Left cardiac atrium (tissue), 4 donors: ENCODE measurements at regions not wholly inside any gene's neighbourhood (a gene's known extent, or its start where the extent isn't known, plus 50 kb on each side); places are given as distances from the start of the nearest gene placed in this dataset.

ENCODE experiments used
- ATAC-seq, 2 donors: fragments of 200-7000 bp; cut with Tn5 transposase; one replicate each; pipeline ENCODE4 v1.9.1; 2020; ENCODE audit warnings: mild to moderate bottlenecking in 2 of 2, moderate library complexity in 2 of 2
- DNase-seq: peaks from one replicate; pipeline ENCODE4 v3.0.0-alpha.2; 2020
- intact Hi-C, 2 donors: fragments of 100-400 bp; cut with DNase I; formaldehyde crosslinking; loops; one replicate each; pipeline versions ENCODE4 v1.14.1 to v1.15.1; 2022 to 2023
- donor health status: DM: no; HTN: yes; CAD: no.
- donor health status: DM: no; HTN: yes; CAD: no; lungs with severe emphysema.
- donor health status: DM: yes; HTN: yes; CAD: no.
- donor health status: Dilated cardiomyopathy.

DNA sequence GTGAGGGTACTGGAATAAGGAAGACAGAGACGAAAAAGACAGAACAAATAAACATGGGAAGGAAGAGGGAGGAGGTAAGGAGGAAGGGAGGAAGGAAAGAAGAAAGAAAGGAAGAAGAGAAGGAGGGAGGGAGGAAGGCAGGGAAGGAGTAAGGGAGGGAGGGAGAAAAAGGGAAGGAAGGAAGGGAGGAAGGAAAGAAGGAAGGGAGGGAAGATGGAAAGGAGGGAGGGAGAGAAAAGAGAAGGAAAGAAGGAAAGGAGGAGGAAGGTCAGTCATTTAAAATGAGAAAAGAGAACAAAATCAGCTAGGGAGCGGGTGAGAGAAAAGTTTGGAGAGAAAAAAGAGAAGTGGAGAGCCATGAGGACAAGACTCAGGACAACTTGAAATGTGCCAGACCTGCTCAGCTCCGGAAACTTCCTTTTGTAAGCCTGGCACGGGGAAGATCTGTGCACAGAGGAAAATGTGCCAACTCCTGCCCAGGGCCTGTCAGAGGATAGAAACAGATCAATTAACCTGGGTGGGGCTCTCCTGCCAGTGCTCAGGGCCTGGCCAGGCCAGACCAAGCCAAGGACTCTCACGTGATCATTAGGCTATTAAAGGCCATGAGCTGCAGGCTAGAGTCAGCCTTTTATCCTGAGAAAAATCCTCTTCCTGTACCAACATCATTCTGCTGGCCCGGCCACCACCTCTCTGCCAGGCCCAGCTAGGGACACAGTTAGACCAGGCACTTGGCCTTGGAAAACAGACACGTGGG lies 50.1 kb upstream of the BCL6 start:
- ATAC-seq (peak in 1 of 2 donors; percentile 11), DNase-seq (no peak)
- intact Hi-C loops = no loop called here

GRCh38 chr3:187798126-187798525 lies 52.9 kb upstream of the BCL6 start:
- DNase-seq (no peak), ATAC-seq (no peak)
- intact Hi-C loops = no loop called here

DNA sequence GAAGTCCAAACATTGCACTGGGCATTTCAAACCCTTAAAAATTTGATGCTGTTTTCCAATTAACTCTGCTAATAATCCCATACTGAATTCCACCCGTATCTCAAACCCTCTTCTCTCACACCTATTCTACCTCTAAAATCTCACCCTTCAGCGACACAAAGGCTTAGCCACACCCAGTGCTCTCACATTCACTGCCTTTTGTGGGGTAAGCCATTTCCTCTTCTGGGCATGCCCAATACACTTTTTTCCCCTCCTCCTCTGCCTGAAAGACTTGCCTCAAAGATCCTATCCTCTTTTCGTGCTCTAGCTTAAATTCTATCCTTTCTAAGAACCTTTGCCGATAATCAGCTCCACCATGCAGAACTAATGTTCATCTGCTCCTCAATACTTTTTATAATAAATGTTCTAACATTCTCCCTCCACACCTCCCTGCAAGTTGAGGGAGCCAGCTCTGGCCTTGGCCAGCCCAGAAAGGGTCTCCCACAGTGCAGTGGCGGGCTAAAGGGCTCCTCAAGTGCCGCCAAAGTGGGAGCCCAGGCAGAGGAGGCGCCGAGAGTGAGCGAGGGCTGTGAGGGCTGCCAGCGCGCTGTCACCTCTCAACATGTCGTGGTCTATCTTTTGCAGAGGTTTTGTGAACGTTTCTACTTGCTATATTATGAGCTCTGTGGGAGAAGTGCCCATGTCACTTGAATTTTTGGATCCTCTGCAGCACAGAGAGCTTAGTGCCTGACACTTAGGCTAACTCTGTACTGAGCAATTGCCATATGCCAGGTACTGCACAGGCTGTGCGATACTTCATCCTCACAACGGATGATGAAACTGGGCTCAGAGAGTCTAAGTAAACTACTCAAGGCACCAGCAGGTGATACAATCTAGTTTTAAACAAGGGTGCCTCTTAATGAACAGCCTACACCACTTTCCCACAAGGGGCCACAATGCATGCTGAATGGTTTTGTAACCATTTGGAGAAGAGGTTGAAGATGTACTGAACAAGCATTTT lies 53.6 kb upstream of the BCL6 start:
- intact Hi-C loops = no loop called here
- DNase-seq = no peak
- ATAC-seq = peak; percentile 23 to 48

DNA sequence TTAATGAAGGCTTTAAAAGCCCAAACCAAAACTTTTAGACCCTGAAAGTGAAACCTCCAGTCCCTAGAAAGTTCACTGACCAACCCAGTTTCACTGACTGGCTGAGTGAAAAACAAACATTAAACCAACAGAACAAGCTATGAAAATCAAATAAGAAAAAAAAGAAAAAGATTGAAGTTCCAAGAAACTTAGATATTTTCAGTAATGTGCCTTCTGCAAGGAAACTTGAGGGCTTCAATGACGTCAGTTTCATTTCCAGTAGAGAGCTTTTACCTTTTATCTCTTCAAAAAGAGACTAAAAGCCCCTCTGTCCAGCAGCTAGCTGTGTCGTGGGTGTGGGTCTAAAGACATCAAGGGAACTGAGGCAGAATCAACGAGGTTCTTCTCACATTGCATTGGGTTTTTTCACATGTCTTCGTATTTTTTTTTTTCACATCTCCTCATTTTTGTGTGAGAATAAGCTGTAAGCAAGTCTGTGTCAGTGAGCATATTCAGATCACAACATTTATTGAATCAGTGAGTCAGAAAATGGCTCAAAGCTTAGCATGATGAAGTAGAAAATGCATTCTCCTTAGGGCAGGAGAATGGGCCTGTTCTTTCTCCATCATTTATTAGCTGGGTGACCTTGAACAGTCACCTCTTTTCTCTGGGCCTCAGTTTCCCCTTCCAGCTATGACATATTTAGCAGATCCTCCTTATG lies 54.8 kb upstream of the BCL6 start:
- no peak for ATAC-seq
- intact Hi-C loops = loop anchor here in 1 of 2 donors (5.0 kb wide), 1 partner anchor 42 kb away; no protein-coding TSS in a partner anchor
- DNase-seq = no peak

GRCh38 chr3:187801152-187801551 lies 55.9 kb upstream of the BCL6 start:
- intact Hi-C loops = loop anchor here in 1 of 2 donors (5.0 kb wide), 1 partner anchor 41 kb away; no protein-coding TSS in a partner anchor
- DNase-seq = no peak
- no peak for ATAC-seq

DNA sequence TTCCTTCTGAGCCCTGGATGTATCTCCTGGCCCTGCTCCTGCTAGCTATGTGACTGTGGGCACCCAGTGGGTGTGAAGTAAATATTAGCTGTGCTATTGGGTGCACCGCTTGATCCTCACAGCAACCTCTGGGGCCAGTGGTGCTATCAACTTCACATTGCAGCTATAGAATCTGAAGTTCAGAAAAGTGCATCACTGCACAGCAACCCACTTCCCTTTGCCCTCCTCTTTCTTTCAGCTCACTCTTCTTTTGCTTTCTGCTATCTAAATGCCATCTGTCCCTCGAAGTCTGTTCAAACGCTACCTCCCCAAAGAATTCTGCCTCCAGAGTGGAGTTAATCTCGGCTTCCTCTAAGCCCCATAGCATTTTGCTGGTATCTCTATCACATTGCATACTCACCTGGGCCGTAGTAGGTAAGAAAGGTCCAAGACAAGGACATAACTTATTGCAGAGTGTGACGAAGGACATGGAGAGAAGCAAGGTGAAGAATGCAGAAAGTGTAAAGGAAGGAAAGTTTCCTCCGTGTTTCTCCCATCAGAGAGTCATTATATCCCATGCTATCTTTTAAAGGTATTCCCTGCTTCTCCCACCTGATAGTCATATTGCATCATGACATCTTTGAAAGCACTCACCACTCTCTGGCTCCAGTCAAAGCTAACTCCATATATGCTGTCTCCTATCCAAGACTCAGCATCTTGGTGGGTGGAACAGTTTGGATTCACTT lies 57.1 kb upstream of the BCL6 start:
- ATAC-seq (no peak), DNase-seq (no peak)
- intact Hi-C loops = loop anchor here in 1 of 2 donors (5.0 kb wide), 1 partner anchor 40 kb away; no protein-coding TSS in a partner anchor

DNA sequence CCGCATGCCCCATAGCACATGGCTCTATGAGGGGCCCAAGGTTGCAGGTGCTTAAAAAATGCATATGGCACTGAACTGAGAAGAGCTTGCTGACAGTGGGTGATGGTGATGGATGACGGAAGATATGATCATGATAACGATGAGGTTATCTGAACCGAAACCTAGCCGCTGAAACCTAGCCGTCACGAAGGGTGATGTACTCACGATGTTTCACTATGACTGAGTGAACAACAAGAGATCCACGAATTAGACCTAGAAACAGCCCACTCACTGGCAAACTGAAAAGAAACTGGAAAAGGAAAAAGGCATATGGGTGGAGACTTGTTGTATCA lies 57.6 kb upstream of the BCL6 start:
- intact Hi-C loops = loop anchor here in 1 of 2 donors (5.0 kb wide), 1 partner anchor 39 kb away; no protein-coding TSS in a partner anchor
- no peak for ATAC-seq

GRCh38 chr3:187804120-187804744 lies 59.0 kb upstream of the BCL6 start:
- ATAC-seq = no peak
- no peak for DNase-seq
- intact Hi-C loops = loop anchor here in 1 of 2 donors (5.0 kb wide), 1 partner anchor 38 kb away; no protein-coding TSS in a partner anchor

More for the DNA sequence above, 57.6 kb upstream of the BCL6 start:
- DNase-seq = no peak

DNA sequence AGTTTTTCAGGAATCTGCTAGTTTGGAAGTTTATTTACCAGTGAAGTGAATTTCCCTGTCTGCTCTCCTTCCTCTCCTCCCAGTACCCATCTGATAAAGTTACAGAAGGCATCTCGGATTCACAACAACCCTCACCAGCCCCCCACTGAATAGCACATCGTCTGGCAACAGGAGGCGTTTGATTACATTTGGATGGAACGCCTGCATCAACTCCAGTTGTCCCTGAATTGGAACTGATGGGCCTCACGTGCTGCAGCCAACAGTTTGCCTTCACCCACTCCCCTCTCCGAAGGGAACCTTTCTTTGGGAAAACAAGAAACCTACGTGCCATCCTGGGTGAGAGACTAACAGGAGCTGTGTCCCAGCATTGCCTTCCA lies 59.5 kb upstream of the BCL6 start:
- intact Hi-C loops = loop anchor here in 1 of 2 donors (5.0 kb wide), 1 partner anchor 38 kb away; no protein-coding TSS in a partner anchor
- DNase-seq = no peak
- no peak for ATAC-seq

- ATAC-seq (no peak), DNase-seq (no peak)
- intact Hi-C loops = no loop called here
Measured at GRCh38 chr3:187805774-187806173, 60.5 kb upstream of the BCL6 start.

DNA sequence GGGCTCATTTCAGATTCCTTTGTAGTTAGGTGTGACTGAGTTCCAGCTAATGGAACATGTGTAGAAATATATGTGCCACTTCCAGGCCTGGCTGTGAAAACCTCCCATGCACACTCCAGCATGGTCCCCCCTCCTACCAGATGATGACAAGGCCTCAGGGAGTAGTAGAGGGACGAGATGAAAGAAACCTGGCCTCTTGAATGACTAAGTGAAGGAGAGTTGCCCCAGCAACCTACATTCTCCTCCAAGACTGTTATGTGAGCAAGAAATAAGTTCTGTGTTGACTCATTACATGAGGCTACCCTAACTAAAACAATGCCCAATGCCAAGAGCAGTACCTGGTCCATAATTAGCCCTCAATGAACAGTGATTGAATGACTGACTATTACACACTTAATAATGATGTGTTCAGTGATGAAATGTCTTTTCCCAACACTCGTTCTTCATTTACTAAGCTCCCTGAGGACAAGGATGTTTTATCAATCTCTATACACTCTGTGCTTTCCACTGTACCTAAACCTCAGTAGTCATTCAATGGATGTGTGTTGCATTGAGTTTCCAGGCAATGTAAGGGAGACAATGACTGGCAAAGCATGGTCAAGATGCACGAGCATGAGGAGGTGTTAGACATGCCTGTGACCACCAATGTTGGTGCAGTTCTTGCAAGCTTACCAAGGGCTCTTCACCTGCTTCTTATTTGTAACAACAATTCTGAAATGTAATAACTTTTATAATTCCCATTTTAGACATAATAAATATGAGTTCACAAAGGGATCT lies 62.0 kb upstream of the BCL6 start:
- DNase-seq = no peak
- intact Hi-C loops = no loop called here
- peak in 1 of 2 donors; percentile 63 for ATAC-seq

DNA sequence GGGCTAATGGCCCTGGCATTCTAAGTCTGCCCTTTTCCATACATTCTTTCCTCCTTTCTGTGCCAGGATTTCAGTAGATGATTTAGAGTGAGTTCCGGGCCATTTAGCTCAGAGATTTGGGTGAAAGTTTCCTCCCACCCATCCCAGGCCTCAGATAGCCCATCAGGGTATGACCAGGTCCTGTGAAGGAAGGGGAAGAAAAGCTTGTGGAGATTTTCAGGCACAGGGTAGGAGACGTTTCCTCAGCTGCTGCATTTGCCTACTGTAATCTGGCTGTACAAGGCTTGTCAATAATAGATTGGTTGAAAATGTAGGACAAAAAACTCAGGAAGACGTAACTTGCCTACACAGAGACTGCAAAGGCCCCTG lies 63.2 kb upstream of the BCL6 start:
- ATAC-seq (peak in 1 of 2 donors; percentile 8), DNase-seq (no peak)
- intact Hi-C loops = no loop called here

DNA sequence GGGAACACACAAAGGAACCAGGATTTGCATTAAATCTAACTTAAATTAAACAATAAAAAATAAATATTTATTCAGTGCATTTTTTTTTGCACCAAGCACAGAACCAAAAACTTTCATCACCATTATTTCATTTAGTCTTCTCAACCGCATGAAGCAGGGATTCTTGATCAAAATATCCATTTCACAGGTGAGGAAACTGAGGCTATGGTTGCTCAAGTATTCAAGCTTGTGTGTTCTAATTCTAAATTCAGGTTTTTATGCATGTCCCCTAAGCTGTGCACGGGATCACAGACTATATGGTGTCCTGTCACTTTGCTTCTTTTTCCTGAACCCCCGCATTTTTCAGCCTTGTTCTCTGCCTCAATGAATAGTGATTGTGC lies 64.3 kb upstream of the BCL6 start:
- intact Hi-C loops = no loop called here
- DNase-seq (no peak), ATAC-seq (no peak)

GRCh38 chr3:187810021-187810446 lies 64.8 kb upstream of the BCL6 start:
- ATAC-seq (no peak), DNase-seq (no peak)
- intact Hi-C loops = no loop called here

DNA sequence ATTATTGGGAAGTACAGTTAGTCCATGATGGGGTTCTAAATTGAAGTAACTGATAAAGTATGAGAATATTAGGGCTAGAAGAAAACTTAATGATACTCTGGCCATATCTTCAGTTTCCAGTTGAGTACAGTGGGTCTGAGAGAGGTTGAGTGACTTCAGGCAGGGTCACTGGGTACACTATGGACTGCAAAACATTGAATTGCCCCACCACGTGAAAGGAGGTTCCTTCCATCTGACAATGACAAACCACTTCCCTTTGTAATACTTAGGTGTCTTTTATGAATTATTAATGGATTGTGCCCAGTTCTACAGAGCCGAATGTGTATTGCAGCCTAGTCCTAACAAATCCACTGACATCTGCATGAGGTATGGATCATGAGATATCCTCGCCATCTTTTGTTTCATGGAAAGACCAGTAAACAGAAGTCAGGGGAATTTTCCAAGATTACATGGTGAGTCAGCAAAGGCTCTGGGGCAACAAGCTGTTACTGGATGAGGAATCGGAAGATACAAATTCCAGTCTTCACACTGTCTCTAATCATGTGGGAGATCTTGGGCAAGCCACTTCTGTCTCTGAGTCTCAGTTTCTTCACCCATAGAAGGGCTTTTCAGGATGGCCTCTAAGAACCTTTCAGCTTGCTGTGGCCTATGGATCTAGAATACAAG lies 66.5 kb upstream of the BCL6 start:
- ATAC-seq = no peak
- intact Hi-C loops = no loop called here
- no peak for DNase-seq

GRCh38 chr3:187812496-187812895 lies 67.2 kb upstream of the BCL6 start:
- no peak for ATAC-seq
- intact Hi-C loops = no loop called here

DNA sequence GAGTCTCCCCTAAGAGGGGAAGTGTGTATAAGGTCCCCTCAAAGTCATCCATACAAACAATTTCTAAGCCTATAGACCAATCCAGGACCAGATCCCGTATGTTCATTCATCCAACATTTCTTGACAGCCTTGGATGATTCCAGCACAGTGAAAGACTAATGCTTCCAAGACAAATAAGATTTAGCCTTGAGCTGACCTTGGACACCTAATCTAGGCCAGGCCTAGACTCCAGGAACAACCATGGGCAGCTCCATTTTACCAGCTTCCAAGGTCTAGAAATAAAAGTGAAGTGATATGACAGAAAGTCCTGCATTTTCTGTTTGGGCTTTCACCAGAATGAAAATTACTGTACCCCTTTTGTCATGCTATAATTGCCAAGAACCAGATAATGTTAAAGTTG lies 67.9 kb upstream of the BCL6 start:
- DNase-seq = no peak
- intact Hi-C loops = no loop called here

More at GRCh38 chr3:187812496-187812895, 67.2 kb upstream of the BCL6 start:
- no peak for DNase-seq

More for the DNA sequence above, 67.9 kb upstream of the BCL6 start:
- ATAC-seq = no peak
